Fibroblast of lung (primary cell): ENCODE measurements at regions not wholly inside any gene's neighbourhood (a gene's known extent, or its start where the extent isn't known, plus 50 kb on each side); places are given as distances from the start of the nearest gene placed in this dataset.

Experiments used
- EZH2 ChIP-seq: IDR thresholded peaks from 2 replicates; pipeline ENCODE4 v1.5.1; 2012; ENCODE audit warnings: low read length, control low read depth, mild to moderate bottlenecking; ENCODE audit errors: missing control alignments
- TF ChIP-seq, protein P1 (sequence below), 2 donors: IDR thresholded peaks in 1 of 2; conservative IDR thresholded peaks in 1 of 2; 1 replicate in 1 of 2; 2 replicates in 1 of 2; pipeline ENCODE4 v1.5.1; 2011 to 2012; ENCODE audit warnings: low read length in 2 of 2, control low read depth in 1 of 2, inconsistent platforms in 1 of 2, low read depth in 1 of 2, mild to moderate bottlenecking in 1 of 2

DNA sequence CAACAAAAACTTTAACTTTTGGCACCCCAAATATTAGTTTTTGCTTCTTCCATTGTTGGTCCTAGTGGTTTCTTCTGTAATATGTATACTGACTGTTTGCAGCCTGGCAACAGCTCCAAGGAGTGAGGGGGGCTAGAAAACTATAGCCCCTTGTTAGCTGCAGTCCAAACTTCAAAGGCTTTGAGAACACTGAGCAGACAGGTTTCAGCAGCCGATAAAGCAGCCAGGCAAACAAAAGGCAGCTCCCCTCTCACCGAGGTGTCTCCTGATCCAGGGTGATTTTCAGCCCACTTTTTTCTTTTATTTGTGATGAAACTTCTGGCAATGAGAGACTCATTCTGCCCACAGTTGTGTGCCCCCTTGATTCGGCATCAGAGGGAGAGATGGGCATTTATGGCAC, 80.7 kb downstream of the OLIG3 start:
- TF ChIP-seq EZH2 = no peak
- TF ChIP-seq, protein P1, sequence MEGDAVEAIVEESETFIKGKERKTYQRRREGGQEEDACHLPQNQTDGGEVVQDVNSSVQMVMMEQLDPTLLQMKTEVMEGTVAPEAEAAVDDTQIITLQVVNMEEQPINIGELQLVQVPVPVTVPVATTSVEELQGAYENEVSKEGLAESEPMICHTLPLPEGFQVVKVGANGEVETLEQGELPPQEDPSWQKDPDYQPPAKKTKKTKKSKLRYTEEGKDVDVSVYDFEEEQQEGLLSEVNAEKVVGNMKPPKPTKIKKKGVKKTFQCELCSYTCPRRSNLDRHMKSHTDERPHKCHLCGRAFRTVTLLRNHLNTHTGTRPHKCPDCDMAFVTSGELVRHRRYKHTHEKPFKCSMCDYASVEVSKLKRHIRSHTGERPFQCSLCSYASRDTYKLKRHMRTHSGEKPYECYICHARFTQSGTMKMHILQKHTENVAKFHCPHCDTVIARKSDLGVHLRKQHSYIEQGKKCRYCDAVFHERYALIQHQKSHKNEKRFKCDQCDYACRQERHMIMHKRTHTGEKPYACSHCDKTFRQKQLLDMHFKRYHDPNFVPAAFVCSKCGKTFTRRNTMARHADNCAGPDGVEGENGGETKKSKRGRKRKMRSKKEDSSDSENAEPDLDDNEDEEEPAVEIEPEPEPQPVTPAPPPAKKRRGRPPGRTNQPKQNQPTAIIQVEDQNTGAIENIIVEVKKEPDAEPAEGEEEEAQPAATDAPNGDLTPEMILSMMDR (conservative IDR thresholded peaks at IDR 0.05 in 1 of 2, IDR thresholded peaks at IDR 0.05 in 1 of 2; ENCODE audit: low read depth in 1 of 2, low read length in 2 of 2) = no peak
